ENCODE measurements at regions not wholly inside any gene's neighbourhood (a gene's known extent, or its start where the extent isn't known, plus 50 kb on each side); places are given as distances from the start of the nearest gene placed in this dataset.

GRCh38 chr9:556675-557074 is 284.8 kb upstream of the DMRT1 start:
- TF ChIP-seq CTCF (IDR thresholded peaks at IDR 0.05) = no peak
- ATAC-seq (no peak), DNase-seq (no peak)
- intact Hi-C loops (cut with DNase I) = no loop called here
- Histone ChIP-seq H3K4me1 (no peaks in the 10 kb centered on the region), H3K27ac (no peak overlapping the region), H3K27me3 (ENCODE audit: low read depth) (no peaks in the 10 kb centered on the region), H3K4me3 (no peak overlapping the region), H3K9me3 (no peaks in the 10 kb centered on the region), H3K36me3 (no peaks in the 10 kb centered on the region)

GRCh38 chr9:557601-558201 is 283.8 kb upstream of the DMRT1 start:
- DNase-seq (no peak), ATAC-seq (peak; percentile 74 to 78)
- Histone ChIP-seq H3K27ac (no peak overlapping the region), H3K9me3 (no peaks in the 10 kb centered on the region), H3K4me1 (no peaks in the 10 kb centered on the region), H3K36me3 (no peaks in the 10 kb centered on the region), H3K4me3 (no peak overlapping the region), H3K27me3 (ENCODE audit: low read depth) (no peaks in the 10 kb centered on the region)
- intact Hi-C loops (cut with DNase I) = no loop called here
- no peak for TF ChIP-seq CTCF (IDR thresholded peaks at IDR 0.05)

GRCh38 chr9:561427-561826 is 280.1 kb upstream of the DMRT1 start:
- Histone ChIP-seq H3K4me3 (no peak overlapping the region), H3K27me3 (ENCODE audit: low read depth) (no peaks in the 10 kb centered on the region), H3K9me3 (no peaks in the 10 kb centered on the region), H3K36me3 (no peaks in the 10 kb centered on the region), H3K27ac (no peak overlapping the region), H3K4me1 (no peaks in the 10 kb centered on the region)
- peak in 1 of 2 donors; percentile 33 for ATAC-seq
- intact Hi-C loops (cut with DNase I) = no loop called here
- no peak for DNase-seq
- TF ChIP-seq CTCF (IDR thresholded peaks at IDR 0.05) = no peak

- Histone ChIP-seq H3K27ac (no peak overlapping the region), H3K36me3 (no peaks in the 10 kb centered on the region), H3K27me3 (ENCODE audit: low read depth) (no peaks in the 10 kb centered on the region), H3K9me3 (no peaks in the 10 kb centered on the region), H3K4me1 (no peaks in the 10 kb centered on the region), H3K4me3 (no peak overlapping the region)
- TF ChIP-seq CTCF (IDR thresholded peaks at IDR 0.05) = no peak
- DNase-seq (no peak), ATAC-seq (no peak)
- intact Hi-C loops (cut with DNase I) = no loop called here
These were observed 278.3 kb upstream of the DMRT1 start for GRCh38 chr9:563200-563599.

- intact Hi-C loops (cut with DNase I) = no loop called here
- ATAC-seq (no peak), DNase-seq (no peak)
- H3K4me3 ChIP-seq = no peak overlapping the region
- no peaks in the 10 kb centered on the region for H3K36me3 ChIP-seq
- TF ChIP-seq CTCF (IDR thresholded peaks at IDR 0.05) = no peak
- H3K27me3 ChIP-seq (ENCODE audit: low read depth) = no peaks in the 10 kb centered on the region
- no peaks in the 10 kb centered on the region for H3K4me1 ChIP-seq
- no peak overlapping the region for H3K27ac ChIP-seq
- no peaks in the 10 kb centered on the region for H3K9me3 ChIP-seq
These were observed 276.0 kb upstream of the DMRT1 start for GRCh38 chr9:565528-565927.

Data from lower lobe of right lung (tissue), 2 donors.